Tibial nerve (tissue), 4 donors: ENCODE measurements at regions not wholly inside any gene's neighbourhood (a gene's known extent, or its start where the extent isn't known, plus 50 kb on each side); places are given as distances from the start of the nearest gene placed in this dataset.
"Not testable (repeated sequence)": the region's sequence is repeated elsewhere in the genome, so short reads cannot be mapped to it uniquely, and the experiment has no call there.

Experiments used
- DNase-seq, 2 donors: peaks; one replicate each; pipeline ENCODE4 v3.0.0-alpha.2; 2019; ENCODE audit warnings: low spot score in 2 of 2
- H3K27ac ChIP-seq, 4 donors: fragments of 200-600 bp; sonication (generic) in 3 of 4; one replicate each; pipeline ENCODE4 v1.5.1; 2017 to 2019; ENCODE audit warnings: mild to moderate bottlenecking in 1 of 4
- H3K27me3 ChIP-seq, 2 donors: fragments of 200-600 bp; sonication (generic) in 1 of 2; one replicate each; pipeline versions ENCODE4 v1.5.1 to v1.6.0; 2017 to 2019
- H3K36me3 ChIP-seq, 3 donors: fragments of 200-600 bp; sonication (generic); one replicate each; pipeline ENCODE4 v1.5.1; 2018 to 2019
- H3K4me1 ChIP-seq, 4 donors: fragments of 200-600 bp; sonication (generic) in 3 of 4; one replicate each; pipeline ENCODE4 v1.5.1; 2017 to 2019
- H3K4me3 ChIP-seq, 4 donors: fragments of 200-600 bp; sonication (generic) in 3 of 4; one replicate each; pipeline ENCODE4 v1.5.1; 2017 to 2019; ENCODE audit warnings: mild to moderate bottlenecking in 1 of 4, moderate library complexity in 1 of 4
- H3K9me3 ChIP-seq, 4 donors: fragments of 200-600 bp; sonication (generic) in 3 of 4; one replicate each; pipeline ENCODE4 v1.5.1; 2017 to 2019
- CTCF ChIP-seq, 5 experiments: fragments of 200-600 bp in 3 of 5; fragments of 450-650 bp in 2 of 5; sonication (generic) in 3 of 5; IDR thresholded peaks; one replicate each; pipeline ENCODE4 v1.5.1; 2016 to 2019; ENCODE audit warnings: antibody characterized with exemption in 5 of 5, mild to moderate bottlenecking in 3 of 5, moderate library complexity in 2 of 5
- WGBS, 2 donors: methylation state at CpG; one replicate each; pipeline ENCODE4 v1.1.5; 2018; 5-methylcytosine and 5-hydroxymethylcytosine counted together

GRCh38 chr17:20387549-20387948 is 79.8 kb downstream of the LGALS9B start:
- no CpG with 5 or more reads among the region's 3 CpGs for WGBS, 2 donors
- not testable (repeated sequence) for H3K4me3 ChIP-seq

GRCh38 chr17:20381358-20382300 is 85.7 kb downstream of the LGALS9B start:
- peak in 4 of 5 experiments; percentile 16 to 41 (median 24) for TF ChIP-seq CTCF (IDR thresholded peaks at IDR 0.05)
- H3K4me1 ChIP-seq, H3K36me3 ChIP-seq, H3K27me3 ChIP-seq, DNase-seq, H3K4me3 ChIP-seq, H3K9me3 ChIP-seq, H3K27ac ChIP-seq: not testable (repeated sequence)
- WGBS, 2 donors, result 0 to 57% methylated on average over 1 to 8 of the region's 20 CpGs

More at GRCh38 chr17:20387549-20387948, 79.8 kb downstream of the LGALS9B start:
- not testable (repeated sequence) for DNase-seq, H3K4me1 ChIP-seq, H3K27me3 ChIP-seq, H3K27ac ChIP-seq, H3K36me3 ChIP-seq, H3K9me3 ChIP-seq

- not testable (repeated sequence) for H3K4me1 ChIP-seq, H3K9me3 ChIP-seq, DNase-seq, H3K27me3 ChIP-seq, H3K4me3 ChIP-seq, H3K27ac ChIP-seq, H3K36me3 ChIP-seq
- WGBS, 2 donors, result 64 to 71% methylated on average over 2 of the region's 2 CpGs
Observed at GRCh38 chr17:20380625-20381024, 86.7 kb downstream of the LGALS9B start.

- not testable (repeated sequence) for H3K27me3 ChIP-seq, DNase-seq
Observed at GRCh38 chr17:20379251-20379650, 88.1 kb downstream of the LGALS9B start.

GRCh38 chr17:20376642-20377041 is 90.7 kb downstream of the LGALS9B start:
- DNase-seq, H3K27ac ChIP-seq, H3K27me3 ChIP-seq, H3K4me1 ChIP-seq, H3K9me3 ChIP-seq, H3K36me3 ChIP-seq, H3K4me3 ChIP-seq: not testable (repeated sequence)
- WGBS, 2 donors, result 30 to 40% methylated on average over 13 to 22 of the region's 23 CpGs

More at GRCh38 chr17:20379251-20379650, 88.1 kb downstream of the LGALS9B start:
- H3K4me1 ChIP-seq, H3K36me3 ChIP-seq, H3K27ac ChIP-seq, H3K9me3 ChIP-seq, H3K4me3 ChIP-seq: not testable (repeated sequence)

GRCh38 chr17:20375745-20376144 is 91.6 kb downstream of the LGALS9B start:
- not testable (repeated sequence) for H3K9me3 ChIP-seq, H3K27me3 ChIP-seq, H3K36me3 ChIP-seq, H3K4me3 ChIP-seq, DNase-seq, H3K4me1 ChIP-seq, H3K27ac ChIP-seq
- WGBS, 2 donors, result 89 to 95% methylated on average over 11 to 13 of the region's 13 CpGs
